Islet precursor cell (in vitro differentiated cells): ENCODE measurements at regions not wholly inside any gene's neighbourhood (a gene's known extent, or its start where the extent isn't known, plus 50 kb on each side); places are given as distances from the start of the nearest gene placed in this dataset.

ENCODE experiments used
- DNase-seq: peaks from one replicate; pipeline ENCODE4 v3.0.0-alpha.2; 2018

DNA sequence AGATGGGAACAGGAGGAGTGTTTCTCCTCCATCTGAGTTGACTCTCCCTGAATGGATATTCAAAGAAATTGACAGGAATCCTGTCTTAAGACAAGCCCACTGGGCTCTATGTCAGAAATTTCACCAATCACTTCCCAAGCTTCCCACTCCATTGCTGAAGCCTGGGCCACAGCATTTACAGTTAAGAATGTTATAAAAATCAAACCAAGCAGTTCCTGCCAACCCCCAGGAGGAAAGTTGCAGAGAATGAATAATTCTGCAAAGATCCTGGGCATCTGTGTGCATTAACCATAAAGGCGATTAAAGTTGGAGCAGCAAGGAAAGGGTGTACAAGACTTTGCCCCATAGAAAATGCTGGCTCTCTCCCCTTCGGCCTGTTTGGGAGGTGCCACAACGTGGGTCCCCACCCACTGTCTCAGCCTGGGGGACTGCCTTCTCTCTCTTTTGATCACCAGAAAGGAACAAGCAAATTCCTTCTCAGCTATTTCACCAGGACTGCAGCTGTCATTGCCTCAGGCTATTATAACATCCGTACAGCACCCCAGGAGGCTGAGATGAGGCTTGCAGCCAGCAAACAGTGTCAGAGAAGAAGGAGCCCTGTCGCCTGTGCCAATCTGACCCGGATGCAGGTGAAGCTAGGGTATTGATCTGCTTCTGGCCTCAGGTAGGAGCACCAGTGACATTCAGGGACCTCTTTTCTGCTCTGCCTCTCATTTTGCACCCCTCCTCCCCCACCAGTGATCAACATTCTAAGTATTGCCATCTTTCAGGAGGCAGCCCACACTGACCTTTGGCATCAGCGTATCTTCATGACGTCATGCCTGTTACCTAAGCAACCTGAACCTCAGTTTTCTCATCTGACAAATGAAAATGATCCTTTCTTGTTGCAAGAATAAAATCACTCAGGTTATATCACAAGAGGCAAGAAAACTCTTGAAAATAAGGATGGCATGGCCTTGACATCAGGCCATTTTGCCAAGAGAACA is 219.0 kb downstream of the SH3BP4 start:
- peak; percentile 95 for DNase-seq

DNA sequence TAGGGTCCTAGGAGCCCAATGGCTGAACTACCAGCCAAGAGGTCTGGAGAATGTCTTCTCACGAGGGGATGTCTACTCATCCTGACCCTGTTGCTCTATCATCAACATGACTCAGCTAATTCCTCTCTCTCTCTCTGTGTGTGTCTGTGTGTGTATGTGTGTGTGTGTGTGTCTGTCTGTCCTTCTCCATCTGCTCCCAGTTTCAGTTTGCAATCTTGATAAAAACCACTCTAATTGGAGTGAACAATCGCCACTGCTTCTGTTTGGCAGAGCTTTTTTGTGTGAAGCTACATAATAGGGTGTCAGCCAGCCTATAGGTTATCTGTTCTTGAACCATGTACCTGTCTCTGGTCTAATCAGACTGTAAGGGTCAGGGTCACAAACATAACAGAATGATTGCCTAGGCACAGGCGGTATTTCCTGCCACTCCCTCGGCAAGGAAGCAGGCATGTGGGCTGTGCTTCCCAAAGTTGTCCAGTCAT is 219.8 kb downstream of the SH3BP4 start:
- DNase-seq: peak; percentile 79

DNA sequence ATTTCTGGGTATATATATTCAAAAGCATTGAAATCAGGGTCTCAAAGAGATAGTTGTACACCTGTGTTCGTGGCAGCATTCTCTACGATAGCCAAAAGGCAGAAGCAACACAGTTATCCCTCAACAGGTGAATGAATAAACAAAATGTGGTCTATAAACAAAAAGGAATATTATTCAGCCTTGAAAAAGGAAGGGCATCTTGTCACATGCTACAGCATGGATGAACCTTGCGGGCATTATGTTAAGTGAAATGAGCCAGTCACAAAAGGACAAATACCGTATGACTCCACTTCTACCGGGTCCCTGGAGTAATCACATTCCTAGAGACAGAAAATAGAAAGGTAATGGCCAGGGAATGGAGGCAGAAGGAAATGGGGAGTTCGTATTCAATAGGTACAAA is 228.8 kb downstream of the SH3BP4 start:
- DNase-seq: no peak

DNA sequence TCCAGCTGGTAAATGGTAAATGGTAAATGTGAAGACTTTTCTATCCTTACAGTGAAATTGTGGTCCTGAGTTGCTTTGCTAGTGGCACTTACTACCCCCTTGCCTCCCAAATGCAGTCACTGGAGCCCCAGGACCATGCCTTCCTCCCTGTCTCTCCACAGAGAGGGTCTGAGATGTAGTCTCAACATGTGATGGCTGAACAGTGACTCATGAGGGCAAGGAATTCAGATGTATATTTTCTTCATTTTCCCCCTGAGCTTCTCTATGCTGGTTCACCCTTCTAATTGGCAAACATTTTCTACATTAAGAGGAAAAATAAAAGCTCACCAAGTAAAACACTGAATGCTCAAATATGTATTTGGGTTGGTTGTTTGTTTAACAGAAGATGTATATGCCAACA is 232.0 kb downstream of the SH3BP4 start:
- no peak for DNase-seq

DNA sequence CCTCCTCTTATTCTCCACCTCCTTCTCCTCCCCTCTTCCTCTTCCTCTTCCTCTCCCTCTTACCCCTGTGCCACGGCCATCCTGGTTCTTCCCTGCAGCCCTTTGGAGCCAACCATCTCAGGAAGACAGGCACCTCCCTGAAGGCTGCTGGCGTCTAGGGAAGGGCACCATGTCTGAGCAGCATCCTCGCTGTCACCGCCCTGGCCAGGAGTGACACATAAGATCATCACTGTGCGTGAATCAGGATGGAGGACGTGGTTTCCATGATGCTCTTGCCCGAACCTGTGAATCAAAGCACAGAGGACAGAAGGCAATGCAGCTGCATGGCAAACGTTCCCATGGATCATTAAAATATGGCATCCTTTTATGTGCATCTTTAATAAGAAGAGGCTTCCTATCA is 236.0 kb downstream of the SH3BP4 start:
- peak; percentile 26 for DNase-seq

DNA sequence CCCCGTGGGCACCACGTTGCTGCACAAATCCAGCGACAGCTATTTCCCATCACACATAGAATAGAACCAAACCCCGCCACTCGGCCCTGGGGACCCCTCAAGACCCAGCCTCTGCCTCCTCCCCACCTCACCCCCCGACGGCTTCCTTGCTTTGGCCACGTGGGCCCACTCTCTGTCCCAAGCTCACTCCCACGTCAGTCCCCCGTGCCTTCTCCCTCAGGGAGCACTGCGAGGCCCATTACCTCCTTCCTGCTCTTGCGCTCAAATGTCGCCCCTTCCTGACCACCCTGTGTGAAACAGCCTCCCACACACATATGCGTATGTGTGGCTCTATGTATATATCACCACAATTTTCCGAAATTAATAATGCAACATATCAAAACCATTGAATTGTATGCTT is 239.7 kb downstream of the SH3BP4 start:
- peak; percentile 37 for DNase-seq

DNA sequence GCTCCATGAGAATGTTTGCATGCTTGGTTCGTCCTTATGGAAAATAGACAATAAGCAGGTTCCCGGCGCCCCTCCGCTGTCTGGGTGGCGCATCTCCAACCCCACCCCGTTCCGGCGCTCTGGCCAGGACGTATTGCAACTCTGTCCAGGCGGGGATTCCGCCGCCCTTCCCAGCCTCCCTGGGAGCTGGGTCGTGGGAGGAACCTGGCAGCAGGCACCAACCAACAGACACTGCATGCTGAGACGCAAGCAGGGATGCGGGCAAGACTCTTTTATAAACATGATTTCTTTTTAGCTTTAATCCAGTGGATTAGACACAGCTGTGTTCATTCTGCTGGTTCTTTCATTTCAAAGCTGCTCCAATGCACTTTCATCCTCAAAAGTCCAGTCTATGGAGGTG is 240.2 kb downstream of the SH3BP4 start:
- DNase-seq: peak; percentile 35

DNA sequence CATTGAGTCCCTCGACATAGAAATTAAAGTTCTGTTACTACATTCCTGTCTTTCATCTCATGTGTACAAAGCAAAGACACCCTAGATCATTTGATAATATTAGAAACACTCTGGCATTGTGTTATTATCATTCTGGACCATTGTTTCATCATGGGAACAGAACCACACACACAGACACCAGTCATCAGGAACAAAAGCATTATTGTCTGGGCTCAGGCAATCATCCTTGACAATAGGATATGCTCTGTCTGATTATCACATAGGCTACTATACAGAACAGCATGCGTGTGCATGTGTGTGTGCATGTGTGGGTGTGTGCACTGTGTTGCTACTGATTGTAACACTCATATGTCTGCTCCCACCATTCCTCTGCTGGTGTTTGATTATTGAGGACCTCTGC is 242.5 kb downstream of the SH3BP4 start:
- peak; percentile 20 for DNase-seq

DNA sequence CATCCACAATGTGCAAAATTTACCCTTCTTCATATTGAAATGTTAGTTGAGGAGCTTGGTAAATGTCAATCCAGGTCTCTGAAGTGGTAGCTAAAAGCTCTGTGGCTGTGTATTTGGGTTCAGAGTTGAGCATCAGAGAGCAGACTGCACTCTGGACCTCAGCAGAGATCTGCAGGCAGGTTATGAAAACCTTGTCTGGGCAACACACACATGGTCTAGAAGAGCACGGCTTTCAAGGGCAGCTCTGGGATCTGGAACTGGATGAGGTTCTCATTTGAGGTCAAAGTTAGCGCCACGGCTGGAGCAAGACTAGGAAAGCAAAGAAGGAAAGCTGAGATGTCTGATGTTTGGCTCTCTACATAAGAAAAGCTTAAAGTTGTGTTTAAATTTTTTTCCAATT is 243.0 kb downstream of the SH3BP4 start:
- peak; percentile 36 for DNase-seq

DNA sequence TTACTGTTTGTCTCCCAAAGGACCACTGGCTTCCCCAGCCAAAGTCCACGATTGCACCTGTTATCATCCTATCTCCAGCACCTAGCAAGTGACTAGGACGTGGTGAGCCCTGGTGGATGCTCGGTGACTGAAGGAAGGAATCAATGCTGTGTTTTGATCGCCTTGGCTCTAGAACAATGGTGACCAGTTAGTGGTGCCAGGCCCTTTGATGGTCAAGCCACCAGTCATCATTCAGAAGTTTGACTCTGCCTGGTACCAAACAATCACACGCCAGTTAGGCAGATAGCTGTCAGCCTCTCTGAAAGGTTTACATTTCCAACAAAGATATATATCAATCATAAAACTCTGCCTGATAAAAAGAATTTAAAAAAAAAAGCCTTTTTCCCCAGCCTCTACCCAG is 244.1 kb downstream of the SH3BP4 start:
- DNase-seq: no peak

DNA sequence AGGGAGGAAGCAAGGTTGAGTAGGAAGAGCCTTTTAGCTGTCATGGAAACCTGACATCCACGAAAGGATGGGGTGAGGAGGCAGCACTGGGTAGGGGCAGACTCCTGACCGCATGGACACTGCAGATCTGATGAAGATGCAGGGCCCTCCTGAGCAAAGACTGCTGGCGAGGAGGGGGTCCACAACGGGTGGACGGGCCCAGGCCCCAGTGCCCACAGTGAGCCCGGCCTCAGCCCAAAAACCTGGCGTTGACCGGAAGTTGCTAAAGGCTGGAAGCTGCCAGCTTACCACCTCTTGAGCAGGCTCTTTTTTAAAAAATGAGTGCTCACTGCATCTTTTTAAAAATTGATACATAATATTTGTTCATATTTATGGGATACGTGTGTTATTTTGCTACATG is 247.3 kb downstream of the SH3BP4 start:
- DNase-seq: peak; percentile 41

DNA sequence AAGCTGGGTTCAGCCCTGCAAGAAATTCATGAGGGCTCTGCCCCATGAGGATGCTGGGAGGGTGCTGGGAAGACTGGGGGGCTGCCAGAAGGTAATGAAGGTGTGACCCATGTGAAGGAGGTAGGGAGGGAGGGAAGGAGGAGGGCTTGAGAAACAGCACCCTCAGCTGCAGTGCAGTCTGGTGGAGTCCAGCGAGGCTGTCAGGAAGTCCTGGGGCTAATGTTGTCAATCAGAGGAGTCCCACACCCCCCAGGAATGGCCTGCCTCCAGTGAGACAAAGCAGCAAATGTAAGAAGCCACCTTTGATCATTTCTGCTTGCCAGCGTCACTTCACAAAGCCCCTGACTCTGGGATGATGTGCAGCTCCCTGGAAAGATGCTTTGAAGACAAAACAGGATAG is 248.4 kb downstream of the SH3BP4 start:
- DNase-seq: peak; percentile 48

DNA sequence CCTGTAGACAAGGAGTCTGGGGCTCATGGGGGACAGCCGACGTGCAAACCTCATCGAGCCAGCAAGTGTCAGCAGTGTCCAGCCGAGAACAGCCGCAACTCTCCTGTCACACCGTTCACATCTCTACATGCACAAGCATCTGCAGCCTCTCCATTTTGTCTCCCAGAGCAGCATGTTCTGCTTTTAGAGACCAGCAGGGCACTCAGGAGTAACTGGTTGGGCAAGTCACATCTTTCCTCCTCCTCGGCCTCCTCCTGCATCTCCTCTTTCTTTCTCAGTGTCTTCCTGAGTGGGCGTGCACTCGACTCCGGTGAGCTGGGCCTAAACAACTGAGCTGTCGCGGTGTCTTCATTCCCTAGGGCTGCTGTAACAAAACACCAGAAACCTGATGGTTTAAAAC is 249.9 kb downstream of the SH3BP4 start:
- peak; percentile 71 for DNase-seq

DNA sequence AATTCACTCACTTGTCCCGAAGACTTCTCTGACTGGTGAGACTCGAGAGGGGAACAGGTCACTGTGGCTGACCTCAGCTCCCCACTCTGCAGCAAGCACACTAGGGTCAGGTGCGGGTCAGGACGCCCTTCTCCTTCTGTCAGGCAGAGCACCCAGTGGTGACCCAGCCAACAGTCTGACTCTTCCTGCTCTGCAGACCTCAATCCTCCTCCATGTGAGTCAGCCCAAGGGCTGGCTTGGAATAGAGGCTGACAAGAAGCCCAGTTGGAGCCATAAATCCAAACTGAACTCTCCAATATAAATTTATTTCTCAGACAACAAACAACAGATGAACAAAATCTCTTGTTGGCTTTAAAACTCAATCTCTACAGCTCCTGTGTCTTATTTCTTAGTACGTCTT is 253.1 kb downstream of the SH3BP4 start:
- peak; percentile 37 for DNase-seq

DNA sequence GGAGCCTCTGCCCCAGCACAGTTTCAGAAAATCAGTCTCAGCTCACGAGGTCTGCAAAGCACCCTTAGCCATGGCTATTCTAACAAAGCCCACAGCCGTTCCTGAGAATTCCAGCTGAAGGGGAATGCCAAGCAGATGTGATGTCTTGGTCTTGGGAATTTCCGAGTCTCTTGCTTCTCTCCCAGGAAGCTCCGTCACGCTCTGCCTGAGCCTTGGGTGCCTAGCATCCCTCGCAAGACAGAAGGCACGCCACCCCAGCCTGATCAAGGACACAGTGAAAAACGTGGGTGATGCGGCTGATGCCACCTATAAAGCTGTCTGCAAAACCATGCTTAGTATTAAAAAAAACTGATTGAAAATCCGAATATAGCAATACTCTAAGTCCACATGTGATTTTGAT is 254.6 kb downstream of the SH3BP4 start:
- DNase-seq: no peak

DNA sequence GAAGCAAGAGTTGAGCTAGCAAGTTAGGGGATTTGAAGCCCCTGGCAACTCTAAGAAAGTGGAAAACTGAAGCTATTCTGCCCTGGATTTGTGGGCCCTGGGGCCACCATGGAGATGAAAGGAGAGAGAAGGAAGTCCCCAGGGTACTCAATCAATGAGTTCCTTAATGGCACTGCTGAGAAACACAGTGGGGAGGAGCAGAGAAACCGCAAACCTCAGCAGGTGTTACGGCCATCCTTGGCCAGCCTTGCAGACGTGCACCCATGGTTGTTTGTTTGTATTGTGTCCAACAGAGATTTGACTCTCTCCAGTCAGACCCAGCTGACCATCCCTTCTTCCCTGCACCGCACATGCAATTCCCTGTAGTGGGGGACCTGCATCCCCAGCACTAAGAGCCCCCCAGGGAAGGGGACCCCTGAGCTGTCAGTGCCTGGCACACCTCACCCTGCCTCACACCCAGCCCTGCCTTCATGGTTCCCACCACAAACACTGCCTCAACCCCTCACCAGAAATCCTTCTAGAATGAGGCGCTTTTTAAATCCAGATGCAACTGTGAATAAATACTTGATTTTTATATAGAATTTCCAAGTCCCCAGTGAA is 255.3 kb downstream of the SH3BP4 start:
- no peak for DNase-seq

DNA sequence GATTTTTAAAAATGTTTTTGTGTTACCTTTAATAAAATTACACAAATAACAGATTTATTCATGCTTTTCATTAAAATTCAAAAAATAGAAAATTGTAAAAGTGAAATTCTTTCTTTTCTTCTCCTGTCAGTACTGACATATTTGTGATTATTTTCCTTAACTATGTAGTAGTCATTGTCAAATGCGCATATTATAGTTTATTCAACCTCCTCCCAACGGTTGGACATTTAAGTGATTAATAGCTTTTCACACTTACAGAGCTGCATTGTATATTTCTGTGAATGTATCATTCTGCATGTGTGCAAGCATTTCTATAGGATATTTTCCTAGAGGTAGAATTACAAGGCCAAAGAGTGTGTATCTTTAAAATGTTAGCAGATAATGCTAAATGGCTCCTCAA is 259.2 kb downstream of the SH3BP4 start:
- DNase-seq: no peak

DNA sequence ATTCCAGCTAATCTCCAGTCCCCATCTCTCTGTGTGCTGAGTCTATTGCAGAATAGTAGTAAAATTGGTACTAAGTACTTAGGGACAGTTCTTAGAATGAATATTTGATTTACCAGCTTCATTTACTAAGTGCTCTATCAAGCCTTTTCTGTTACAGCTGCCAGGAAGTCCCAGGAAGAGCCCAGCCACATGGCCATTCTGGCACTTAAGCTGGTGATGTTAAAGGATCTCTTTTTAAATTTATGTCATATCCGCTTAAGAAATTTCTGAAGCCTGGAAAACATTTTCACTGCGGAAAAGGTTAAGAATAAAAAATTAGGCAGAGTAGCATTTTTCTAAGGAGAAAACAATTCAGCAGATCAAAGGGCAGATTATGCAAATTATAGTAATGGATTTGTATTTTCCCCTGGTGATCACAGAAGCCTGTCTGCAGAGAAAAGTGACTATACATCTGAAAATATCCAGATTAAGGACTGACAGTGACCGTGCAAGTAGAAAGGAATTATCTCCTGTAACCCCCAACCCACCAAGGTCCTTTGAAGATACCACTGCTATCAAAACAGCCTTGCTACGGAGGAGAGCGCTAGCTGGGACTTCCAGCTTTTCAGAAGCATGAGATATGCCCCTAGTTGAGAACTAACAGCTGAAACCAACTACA is 260.8 kb downstream of the SH3BP4 start:
- no peak for DNase-seq

DNA sequence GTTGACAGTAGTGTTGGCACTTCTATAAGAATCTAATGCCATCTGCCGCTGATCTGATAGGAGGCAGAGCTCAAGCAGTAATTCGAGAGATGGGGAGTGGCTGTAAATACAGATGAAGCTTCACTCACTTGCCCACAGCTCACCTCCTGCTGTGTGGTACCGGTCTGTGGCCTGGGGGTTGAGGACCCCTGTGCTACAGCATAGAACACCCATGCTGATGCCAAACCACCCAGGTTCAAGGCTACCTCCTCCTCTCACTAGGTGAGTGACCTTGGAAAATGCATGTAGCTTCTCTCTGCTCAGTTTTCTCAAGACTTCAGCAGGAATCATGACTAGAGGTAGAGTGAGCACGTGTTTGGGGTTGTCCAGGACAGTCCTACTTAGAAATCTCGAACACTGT is 263.4 kb downstream of the SH3BP4 start:
- DNase-seq: no peak

DNA sequence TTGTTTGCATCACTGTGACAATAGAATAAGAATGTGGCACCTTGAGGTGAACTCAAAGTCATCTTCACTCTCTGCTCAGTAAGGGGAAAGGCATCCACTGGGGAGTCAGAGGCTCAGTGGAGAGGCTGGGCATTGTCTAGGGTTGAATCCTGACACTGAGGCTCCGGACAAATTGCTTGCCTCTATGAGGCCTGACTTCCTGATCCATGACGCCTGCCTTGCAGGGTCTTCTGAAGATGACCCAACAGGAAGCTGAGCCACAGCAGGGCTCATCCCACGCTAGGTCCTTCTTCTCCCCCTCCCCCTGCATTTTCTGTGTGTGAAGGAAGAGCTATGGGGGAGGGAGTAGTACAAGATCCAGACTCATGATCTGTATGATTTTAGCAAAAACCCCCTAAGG is 265.1 kb downstream of the SH3BP4 start:
- DNase-seq: no peak

DNA sequence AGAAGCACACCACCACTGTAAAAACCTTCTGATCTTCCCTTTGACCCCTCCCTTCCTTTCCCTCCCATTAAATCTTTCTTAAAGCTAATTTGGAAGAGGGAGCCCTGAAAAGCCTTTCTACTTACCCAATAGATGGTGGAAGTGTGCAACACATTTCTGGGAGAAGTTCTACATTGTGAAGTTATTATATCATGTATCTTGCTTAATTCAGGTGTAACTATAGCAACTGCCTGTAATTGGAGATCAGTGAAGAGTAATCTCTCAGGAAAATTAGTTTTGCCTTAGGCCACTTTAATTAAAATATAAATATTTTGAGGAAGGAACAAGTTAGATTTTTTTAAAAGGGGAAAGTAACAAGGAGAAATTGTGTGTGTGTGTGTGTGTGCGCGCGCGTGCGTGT is 266.0 kb downstream of the SH3BP4 start:
- no peak for DNase-seq

DNA sequence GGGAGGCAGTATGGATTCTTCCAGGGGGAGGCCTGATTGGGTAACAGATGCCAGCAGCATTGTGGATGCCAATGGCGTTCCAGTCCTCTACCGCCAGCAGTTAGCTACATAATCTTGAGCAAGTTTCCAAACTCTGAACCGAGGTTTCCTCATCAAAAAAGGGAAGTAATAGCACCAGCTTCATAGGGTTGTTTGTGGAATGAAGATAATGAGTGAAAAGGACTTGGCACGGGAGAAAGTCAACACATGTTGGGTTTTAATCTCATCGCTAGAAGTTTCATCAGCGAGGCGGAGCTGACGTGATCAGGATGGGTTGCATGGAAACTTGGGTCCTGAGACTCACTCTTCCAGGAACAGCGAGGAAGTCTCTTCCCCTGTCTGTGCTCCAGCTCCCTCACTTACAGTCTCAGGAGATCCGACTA is 266.7 kb downstream of the SH3BP4 start:
- DNase-seq: no peak

DNA sequence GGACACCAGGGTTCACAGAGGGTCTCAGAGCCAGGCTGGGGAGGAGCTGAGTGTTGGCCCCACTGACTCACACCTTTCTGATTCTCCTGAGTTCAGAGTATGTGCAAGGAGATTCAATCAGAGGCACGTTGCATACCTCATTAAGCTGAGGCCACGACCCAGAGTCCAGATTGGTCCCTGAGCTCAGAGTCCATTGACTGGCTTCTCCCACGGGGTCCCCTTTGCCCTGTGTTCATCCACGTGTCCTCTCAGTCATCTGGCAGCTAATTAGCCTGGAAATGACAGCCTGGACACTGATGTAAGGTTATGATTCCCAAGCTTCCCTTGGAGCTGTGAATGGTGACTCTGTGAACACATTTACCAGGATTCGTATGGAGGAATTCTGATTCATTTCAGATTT is 267.2 kb downstream of the SH3BP4 start:
- peak; percentile 45 for DNase-seq

DNA sequence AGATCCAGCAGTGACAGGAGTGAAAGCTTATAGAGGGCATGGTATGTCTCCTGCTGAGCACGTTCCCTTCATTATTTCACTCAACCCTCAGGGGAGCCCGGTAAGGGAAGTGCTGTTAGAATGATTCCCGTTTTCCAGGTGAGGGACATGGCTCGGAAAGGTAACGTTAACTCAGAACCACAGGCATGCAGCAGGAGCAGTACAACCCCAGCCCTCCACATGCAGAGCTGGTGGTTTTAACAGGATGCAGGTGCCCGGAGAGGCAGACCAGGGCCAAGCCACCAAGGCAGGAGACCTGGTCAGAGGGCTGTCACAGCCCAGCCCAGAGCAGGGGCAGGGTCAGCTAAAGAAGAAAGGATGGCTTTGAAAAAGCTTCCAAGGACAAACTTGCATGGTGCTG is 268.5 kb downstream of the SH3BP4 start:
- peak; percentile 43 for DNase-seq
